ENCODE measurements at regions not wholly inside any gene's neighbourhood (a gene's known extent, or its start where the extent isn't known, plus 50 kb on each side); places are given as distances from the start of the nearest gene placed in this dataset.

GRCh38 chr20:2234598-2235191, 61.1 kb upstream of the TGM3 start:
- Histone ChIP-seq H3K9me3 (ENCODE audit: low read length) (no peaks in the 10 kb centered on the region), H3K4me3 (ENCODE audit: low read depth, low read length, poor library complexity, severe bottlenecking) (no peak overlapping the region), H3K9ac (ENCODE audit: low read length) (no peak overlapping the region), H3K36me3 (ENCODE audit: insufficient read depth, low read length) (no peaks in the 10 kb centered on the region), H4K20me1 (ENCODE audit: insufficient read depth, low read length) (no peaks in the 10 kb centered on the region), H3K27me3 (ENCODE audit: insufficient read depth, low read length) (no peaks in the 10 kb centered on the region), H3F3A (ENCODE audit: insufficient read depth, low read length) (no peaks in the 10 kb centered on the region), H3K4me2 (ENCODE audit: low read length) (no peak overlapping the region), H3K27ac (ENCODE audit: low read depth, low read length, poor library complexity, severe bottlenecking) (no peak overlapping the region), H3K79me2 (ENCODE audit: insufficient read depth, low read length) (no peaks in the 10 kb centered on the region), H3K9me2 (ENCODE audit: low read depth, low read length) (no peaks in the 10 kb centered on the region), H3K4me1 (ENCODE audit: insufficient read depth, low read length, severe bottlenecking) (no peaks in the 10 kb centered on the region), H2AFZ (ENCODE audit: low read length) (no peak overlapping the region)
- TF ChIP-seq EZH2 (IDR thresholded peaks at IDR 0.05; ENCODE audit: borderline replicate concordance, low read length): no peak

GRCh38 chr20:2236256-2236655, 59.5 kb upstream of the TGM3 start:
- H3K4me1 ChIP-seq (ENCODE audit: insufficient read depth, low read length, severe bottlenecking): no peaks in the 10 kb centered on the region
- H3K9me3 ChIP-seq (ENCODE audit: low read length): no peaks in the 10 kb centered on the region
- H4K20me1 ChIP-seq (ENCODE audit: insufficient read depth, low read length): no peaks in the 10 kb centered on the region
- H3K9me2 ChIP-seq (ENCODE audit: low read depth, low read length): no peaks in the 10 kb centered on the region
- H3F3A ChIP-seq (ENCODE audit: insufficient read depth, low read length): no peaks in the 10 kb centered on the region
- H3K79me2 ChIP-seq (ENCODE audit: insufficient read depth, low read length): no peaks in the 10 kb centered on the region
- H3K27ac ChIP-seq (ENCODE audit: low read depth, low read length, poor library complexity, severe bottlenecking): no peak overlapping the region
- H3K4me2 ChIP-seq (ENCODE audit: low read length): no peak overlapping the region
- H3K9ac ChIP-seq (ENCODE audit: low read length): no peak overlapping the region
- no peak overlapping the region for H3K4me3 ChIP-seq (ENCODE audit: low read depth, low read length, poor library complexity, severe bottlenecking)
- H2AFZ ChIP-seq (ENCODE audit: low read length): no peak overlapping the region
- TF ChIP-seq CTCF (IDR thresholded peaks at IDR 0.05; ENCODE audit: low read length) (no peak), EZH2 (IDR thresholded peaks at IDR 0.05; ENCODE audit: borderline replicate concordance, low read length) (no peak)
- no peaks in the 10 kb centered on the region for H3K27me3 ChIP-seq (ENCODE audit: insufficient read depth, low read length)
- H3K36me3 ChIP-seq (ENCODE audit: insufficient read depth, low read length): no peaks in the 10 kb centered on the region

DNA sequence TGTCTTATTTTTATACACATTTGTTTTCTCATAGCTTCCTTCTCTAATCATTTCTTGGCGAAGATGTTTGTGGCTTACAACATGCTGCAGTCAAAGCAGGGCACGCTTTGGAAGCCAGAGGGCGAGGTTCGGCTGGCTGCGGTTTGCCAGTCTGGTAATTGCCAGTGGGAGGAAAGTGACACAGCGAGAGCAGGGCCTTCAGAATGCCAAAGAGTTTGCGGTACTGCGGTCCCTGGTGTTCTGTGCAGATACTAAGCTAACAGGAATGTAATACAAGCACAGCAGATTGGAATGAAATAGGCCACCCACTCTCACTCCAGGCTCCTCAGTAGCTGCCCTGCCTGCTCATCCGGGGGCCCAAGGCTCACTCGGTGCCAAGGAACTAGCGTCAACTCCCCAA, 58.7 kb upstream of the TGM3 start:
- no peak overlapping the region for H2AFZ ChIP-seq (ENCODE audit: low read length)
- H4K20me1 ChIP-seq (ENCODE audit: insufficient read depth, low read length): no peaks in the 10 kb centered on the region
- TF ChIP-seq EZH2 (IDR thresholded peaks at IDR 0.05; ENCODE audit: borderline replicate concordance, low read length) (no peak), CTCF (IDR thresholded peaks at IDR 0.05; ENCODE audit: low read length) (no peak)
- H3K4me1 ChIP-seq (ENCODE audit: insufficient read depth, low read length, severe bottlenecking): no peaks in the 10 kb centered on the region
- H3K9me3 ChIP-seq (ENCODE audit: low read length): no peaks in the 10 kb centered on the region
- H3K27me3 ChIP-seq (ENCODE audit: insufficient read depth, low read length): no peaks in the 10 kb centered on the region
- no peak overlapping the region for H3K27ac ChIP-seq (ENCODE audit: low read depth, low read length, poor library complexity, severe bottlenecking)
- no peak overlapping the region for H3K4me3 ChIP-seq (ENCODE audit: low read depth, low read length, poor library complexity, severe bottlenecking)
- no peaks in the 10 kb centered on the region for H3K79me2 ChIP-seq (ENCODE audit: insufficient read depth, low read length)
- no peaks in the 10 kb centered on the region for H3K9me2 ChIP-seq (ENCODE audit: low read depth, low read length)
- no peaks in the 10 kb centered on the region for H3K36me3 ChIP-seq (ENCODE audit: insufficient read depth, low read length)
- no peak overlapping the region for H3K4me2 ChIP-seq (ENCODE audit: low read length)
- H3F3A ChIP-seq (ENCODE audit: insufficient read depth, low read length): no peaks in the 10 kb centered on the region
- H3K9ac ChIP-seq (ENCODE audit: low read length): no peak overlapping the region

- no peak overlapping the region for H3K4me2 ChIP-seq (ENCODE audit: low read length)
- H3K27me3 ChIP-seq (ENCODE audit: insufficient read depth, low read length): no peaks in the 10 kb centered on the region
Observed at GRCh38 chr20:2238601-2239000, 57.2 kb upstream of the TGM3 start.

More at GRCh38 chr20:2238601-2239000, 57.2 kb upstream of the TGM3 start:
- no peak overlapping the region for H3K4me3 ChIP-seq (ENCODE audit: low read depth, low read length, poor library complexity, severe bottlenecking)
- no peak overlapping the region for H2AFZ ChIP-seq (ENCODE audit: low read length)
- TF ChIP-seq EZH2 (IDR thresholded peaks at IDR 0.05; ENCODE audit: borderline replicate concordance, low read length) (no peak), CTCF (IDR thresholded peaks at IDR 0.05; ENCODE audit: low read length) (no peak)
- no peaks in the 10 kb centered on the region for H3K79me2 ChIP-seq (ENCODE audit: insufficient read depth, low read length)
- no peaks in the 10 kb centered on the region for H3F3A ChIP-seq (ENCODE audit: insufficient read depth, low read length)
- no peaks in the 10 kb centered on the region for H4K20me1 ChIP-seq (ENCODE audit: insufficient read depth, low read length)
- no peaks in the 10 kb centered on the region for H3K4me1 ChIP-seq (ENCODE audit: insufficient read depth, low read length, severe bottlenecking)
- H3K36me3 ChIP-seq (ENCODE audit: insufficient read depth, low read length): no peaks in the 10 kb centered on the region
- H3K9me3 ChIP-seq (ENCODE audit: low read length): no peaks in the 10 kb centered on the region
- H3K27ac ChIP-seq (ENCODE audit: low read depth, low read length, poor library complexity, severe bottlenecking): no peak overlapping the region
- H3K9ac ChIP-seq (ENCODE audit: low read length): no peak overlapping the region
- H3K9me2 ChIP-seq (ENCODE audit: low read depth, low read length): no peaks in the 10 kb centered on the region
